SH-SY5Y (cell line): ENCODE measurements at regions not wholly inside any gene's neighbourhood (a gene's known extent, or its start where the extent isn't known, plus 50 kb on each side); places are given as distances from the start of the nearest gene placed in this dataset.

ENCODE experiments used
- GATA2 ChIP-seq: IDR thresholded peaks from 2 replicates; pipeline ENCODE4 v1.6.1; 2011; ENCODE audit warnings: mild to moderate bottlenecking, low read depth, low read length
- GATA3 ChIP-seq: IDR thresholded peaks from 2 replicates; pipeline ENCODE4 v1.6.1; 2011; ENCODE audit warnings: low read depth, mild to moderate bottlenecking, low read length, moderate library complexity

DNA sequence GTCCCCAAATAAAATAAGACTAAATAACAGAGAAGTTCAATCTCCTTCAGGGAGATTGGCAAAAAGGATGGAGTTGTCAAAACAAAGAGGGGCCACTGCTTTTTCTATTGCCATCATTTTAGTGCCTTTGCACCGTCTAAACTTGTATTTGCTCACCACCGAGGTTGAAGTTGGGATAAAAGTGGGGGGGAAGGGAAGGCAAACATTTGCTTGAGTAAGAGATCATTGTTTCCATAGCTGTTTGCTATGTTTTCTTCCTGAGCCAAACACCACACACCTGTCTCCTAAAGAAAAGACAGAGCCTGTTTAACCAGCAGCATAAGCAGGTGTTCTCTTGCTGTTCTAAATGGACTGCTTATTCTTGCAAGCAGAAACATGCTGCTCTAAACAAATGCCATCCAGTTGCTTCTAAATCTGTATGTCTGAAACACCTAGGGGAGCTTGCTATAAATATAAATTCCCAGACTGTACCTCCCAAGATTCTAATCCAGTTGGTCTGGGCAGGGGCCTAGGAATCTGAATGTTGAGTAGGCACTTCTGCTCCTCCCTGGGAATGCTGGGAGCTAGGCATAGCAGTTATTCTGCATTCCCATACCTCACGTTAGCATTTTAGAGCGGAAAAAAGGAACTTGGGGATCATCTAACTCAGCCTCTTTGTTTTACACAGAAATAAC, 179.4 kb upstream of the ARL4C start:
- TF ChIP-seq GATA2 (no peak), GATA3 (no peak)

DNA sequence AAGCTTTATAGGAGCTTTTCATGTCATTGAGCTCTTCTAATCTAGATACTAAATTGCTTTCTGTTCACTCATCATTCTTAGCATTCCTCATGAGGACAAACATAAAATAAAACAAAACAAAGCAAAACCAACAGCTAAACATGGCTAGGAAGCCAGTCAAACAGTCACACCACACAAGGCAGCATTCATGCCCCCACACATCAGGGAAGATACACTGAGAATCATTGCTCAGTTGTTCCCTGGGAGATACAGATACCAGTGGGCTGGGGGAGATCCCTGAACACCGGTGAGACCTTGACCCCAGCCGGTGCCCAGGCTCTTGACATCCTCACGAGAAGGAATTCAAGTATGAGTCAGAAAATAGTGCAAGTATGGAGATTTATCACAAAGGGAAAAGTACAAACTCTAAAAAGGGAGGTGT, 177.9 kb upstream of the ARL4C start:
- no peak for TF ChIP-seq GATA3
- TF ChIP-seq GATA2 = no peak

DNA sequence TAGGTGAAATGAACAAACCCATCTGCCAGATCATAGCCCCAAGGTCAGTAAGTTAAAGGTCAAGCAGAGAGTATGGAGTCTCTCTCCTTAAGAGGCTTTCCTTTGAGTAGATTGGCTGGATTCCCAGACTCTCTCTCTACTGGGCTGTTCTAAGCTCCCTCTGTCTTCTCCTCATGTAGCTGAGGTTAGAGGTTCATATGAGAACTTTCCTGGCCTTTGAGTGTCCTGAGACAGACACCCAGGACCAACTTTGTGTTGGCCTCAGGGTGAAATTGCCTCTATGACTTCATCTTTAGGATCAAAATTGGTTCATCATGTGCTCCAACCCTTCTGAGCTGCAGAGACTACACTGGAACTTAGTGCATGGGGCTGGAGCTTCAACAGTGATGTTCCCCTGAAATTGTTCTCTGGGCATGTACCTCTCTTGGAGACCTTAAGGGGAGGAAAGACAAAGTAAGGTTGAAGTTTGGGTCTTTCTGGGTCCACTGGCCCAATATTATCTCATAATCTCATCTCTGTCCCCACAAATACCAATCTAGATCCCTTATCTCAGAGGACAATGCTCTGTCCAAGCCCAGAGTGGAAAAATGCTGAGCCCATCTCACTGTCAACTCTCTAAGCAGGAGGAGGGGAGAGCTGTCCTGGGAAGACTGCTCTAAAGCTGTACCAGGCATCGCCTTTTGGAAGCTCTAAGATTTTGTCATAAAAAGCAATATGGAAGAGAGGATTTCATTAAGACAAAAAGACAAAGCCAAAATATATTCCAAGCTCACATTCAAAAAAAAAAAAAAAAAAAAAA, 177.3 kb upstream of the ARL4C start:
- TF ChIP-seq GATA2 (no peak), GATA3 (no peak)

DNA sequence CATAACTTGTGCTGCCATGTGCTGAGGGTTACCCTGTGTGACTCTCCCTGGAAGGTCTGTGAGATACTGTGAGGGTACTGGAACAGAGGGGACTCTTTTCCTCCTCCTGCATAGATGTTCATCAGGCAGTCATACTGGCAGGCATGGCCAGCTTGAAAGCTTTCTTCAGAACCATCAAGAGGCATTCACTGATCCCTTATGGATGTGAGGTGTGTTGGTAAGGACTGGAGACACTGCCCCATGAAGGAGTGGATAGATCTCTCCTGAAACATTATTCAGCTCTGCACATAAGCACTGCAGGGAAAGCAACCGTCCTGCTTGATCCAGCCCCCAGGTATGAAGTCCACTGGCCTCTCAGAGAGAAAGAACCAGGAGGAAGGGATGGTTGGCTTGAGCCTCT, 176.6 kb upstream of the ARL4C start:
- TF ChIP-seq GATA2 (no peak), GATA3 (no peak)

DNA sequence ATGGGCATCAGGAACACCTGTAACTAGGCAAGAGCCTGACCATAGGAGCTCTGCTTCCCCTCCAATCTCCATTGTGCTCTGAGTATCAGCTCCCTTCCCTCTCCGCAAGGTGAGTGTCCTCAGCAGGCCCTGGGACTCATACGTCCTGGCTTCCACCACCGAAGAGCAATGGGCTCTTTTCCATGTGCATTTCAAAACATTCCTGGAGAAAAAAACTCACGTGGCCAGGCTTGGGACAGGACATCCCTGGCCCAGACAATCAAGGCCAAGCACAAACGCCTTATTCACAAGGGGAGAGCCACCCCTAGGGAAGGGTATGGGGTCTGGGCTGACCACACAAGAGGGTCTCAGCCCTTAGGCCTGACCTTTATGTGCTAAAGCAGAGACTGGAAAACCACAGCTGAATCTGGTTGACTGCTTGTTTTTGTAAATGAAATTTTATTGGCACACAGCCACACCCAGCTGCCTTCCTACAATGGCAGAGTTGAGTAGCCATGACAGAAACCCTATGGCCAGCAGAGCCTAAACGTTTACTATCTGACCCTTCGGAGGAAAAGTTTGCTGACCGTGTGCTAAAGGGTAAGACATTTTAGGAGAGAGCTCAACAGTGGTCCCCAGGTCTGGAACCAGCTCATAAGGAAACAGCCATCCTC, 175.7 kb upstream of the ARL4C start:
- TF ChIP-seq GATA2 (no peak), GATA3 (no peak)

DNA sequence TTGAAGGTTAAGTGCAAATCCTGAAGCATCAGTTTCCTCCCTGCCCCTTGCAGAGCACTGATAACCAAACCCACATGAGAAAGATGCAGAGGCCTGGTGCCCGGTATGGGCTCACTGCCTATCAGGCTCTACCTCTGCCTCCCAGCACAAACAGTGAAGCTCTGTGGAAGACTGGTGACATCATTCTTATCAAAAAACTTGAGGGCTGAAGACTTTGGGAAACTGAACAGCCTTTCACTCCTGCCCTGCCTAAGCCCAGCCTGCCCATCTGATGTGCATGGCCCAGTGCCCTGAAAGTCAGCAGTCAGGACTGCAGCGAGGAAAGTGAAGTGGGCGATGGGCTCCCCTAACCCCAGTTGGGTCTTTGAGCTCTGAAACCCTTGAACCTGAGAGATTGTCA, 174.8 kb upstream of the ARL4C start:
- TF ChIP-seq GATA2 = no peak
- no peak for TF ChIP-seq GATA3

DNA sequence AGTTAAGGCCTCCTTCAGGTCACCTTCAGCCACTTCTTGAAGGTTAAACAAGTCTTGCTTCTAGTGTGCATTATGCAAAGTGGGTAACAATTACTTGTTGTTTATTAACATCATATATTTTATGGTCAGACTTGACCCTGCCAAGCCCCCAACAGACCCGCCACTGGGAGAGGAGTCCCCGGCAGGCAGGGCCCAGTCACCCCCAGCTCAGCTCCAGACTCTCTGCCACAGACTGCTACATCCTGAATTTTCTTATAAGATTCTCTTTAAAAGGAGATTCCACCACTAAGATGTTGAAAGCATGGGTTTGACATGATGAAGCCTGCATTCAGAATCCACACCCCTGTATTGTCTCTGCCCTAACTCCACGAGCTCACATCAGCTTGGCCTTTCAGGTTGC, 174.3 kb upstream of the ARL4C start:
- TF ChIP-seq GATA2 = no peak
- TF ChIP-seq GATA3 = no peak

DNA sequence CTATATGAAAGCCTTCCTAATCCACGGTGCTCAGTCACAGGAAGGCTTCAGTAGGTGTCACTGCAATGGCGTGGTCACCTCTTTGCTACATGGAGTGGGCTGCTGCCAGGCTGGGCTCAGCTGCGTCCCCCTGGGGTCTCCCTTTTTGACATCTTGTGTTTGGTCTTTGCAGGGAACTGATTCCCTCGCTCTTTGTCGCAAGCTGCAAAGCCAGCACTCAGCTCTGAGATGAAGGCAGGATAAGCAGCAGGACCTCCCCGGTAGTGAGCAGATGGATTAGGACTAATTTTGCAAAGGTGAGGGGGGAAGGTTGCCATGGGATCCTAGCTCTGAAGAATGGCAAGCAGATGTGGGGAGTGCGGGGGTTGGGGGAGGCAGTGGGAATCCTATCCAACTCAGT, 173.9 kb upstream of the ARL4C start:
- TF ChIP-seq GATA3 (no peak), GATA2 (no peak)

DNA sequence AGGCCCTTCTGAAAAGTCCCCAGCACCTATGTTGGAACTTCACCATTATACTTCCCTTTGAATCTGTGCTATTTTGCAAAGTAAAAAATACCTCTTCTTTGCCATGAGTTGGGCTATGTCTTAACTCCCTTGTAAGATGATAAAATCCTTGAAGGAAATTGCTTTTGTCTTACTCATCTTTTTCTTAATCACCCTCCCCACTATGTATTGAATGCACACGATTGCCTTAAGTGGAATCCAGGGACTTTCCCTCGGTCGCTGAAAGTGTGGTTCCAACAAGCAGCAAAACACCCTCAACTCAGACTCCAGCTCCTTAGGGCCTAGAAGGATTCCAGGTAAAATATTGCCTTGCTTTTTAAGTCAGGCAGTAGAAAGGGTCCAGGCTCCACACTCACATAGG, 173.2 kb upstream of the ARL4C start:
- TF ChIP-seq GATA3 (no peak), GATA2 (no peak)

DNA sequence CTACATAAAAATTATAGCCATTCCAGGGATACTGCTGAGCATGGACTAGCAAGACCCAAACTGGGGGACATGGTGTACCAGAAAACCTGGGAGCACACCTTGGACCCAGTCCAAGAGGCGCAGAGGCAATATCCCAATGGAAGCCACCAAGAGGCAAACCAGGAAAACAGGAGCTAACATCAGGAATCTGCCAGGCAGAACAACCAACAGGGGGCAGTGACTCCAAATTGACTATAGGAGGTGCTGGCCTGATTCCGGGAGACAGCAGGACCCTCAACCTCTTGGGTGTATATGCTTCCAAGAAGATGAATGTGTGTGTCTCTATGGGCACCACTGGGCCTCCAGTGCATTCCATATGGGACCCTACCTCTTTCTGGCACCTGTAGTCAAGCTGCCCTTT, 172.7 kb upstream of the ARL4C start:
- TF ChIP-seq GATA2 = no peak
- TF ChIP-seq GATA3 = no peak

DNA sequence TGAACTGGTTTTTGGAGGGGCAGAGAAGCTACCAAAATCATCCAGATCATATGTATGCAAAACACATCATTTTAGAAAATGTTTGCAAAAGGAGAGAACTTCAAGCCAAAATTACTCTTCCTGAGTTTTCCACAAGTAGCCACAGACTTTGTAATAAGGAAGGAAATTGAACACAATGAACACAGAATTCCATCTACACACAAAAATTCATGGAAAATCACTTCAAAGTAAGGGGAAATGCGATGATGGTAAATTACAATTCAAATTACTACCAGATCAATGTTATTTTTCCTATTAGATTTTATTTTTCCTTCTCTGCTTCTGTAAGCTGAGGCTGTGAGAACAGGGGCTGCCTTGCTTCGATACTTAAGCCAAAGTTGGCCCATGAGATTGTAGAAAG, 172.1 kb upstream of the ARL4C start:
- TF ChIP-seq GATA3 = no peak
- no peak for TF ChIP-seq GATA2

DNA sequence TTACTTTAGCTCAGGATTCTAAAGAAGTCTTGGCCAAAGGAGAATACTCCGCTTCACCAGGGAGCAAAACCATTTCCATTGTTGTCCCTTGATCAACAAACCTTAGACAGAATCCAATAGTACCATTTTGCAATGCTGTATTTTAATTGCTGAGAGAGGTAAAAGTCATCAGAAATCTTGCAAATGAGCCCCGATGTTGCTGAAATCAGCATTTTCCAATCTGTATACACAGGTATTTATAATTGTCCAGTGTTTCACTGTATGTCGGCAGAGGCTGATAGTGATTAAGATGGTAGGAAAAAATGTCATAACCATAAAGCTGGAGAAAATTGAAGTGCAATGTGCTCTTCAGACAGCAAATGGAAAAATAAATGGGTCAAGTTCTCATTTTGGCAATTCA, 170.0 kb upstream of the ARL4C start:
- TF ChIP-seq GATA3 (no peak), GATA2 (no peak)

DNA sequence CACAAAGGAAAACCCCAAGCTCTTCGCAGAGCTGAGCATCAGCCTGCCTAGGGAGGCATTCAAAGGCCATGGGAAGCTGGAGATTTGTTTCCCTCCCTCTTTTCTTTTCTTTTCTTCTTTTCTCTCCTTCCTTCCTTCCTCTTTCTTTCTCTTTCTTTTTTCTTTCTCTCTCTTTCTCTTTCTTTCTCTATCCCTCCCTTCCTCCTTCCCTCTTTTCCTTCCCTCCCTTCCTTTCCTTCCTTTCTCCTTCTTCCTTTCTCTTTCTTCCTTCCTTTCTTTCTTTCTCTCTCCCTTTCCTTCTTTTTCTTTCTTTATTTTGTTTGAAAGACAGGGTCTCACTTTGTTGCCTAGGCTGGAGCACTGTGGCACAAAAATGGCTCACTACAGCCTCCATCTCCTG, 168.4 kb upstream of the ARL4C start:
- TF ChIP-seq GATA2 (no peak), GATA3 (no peak)

DNA sequence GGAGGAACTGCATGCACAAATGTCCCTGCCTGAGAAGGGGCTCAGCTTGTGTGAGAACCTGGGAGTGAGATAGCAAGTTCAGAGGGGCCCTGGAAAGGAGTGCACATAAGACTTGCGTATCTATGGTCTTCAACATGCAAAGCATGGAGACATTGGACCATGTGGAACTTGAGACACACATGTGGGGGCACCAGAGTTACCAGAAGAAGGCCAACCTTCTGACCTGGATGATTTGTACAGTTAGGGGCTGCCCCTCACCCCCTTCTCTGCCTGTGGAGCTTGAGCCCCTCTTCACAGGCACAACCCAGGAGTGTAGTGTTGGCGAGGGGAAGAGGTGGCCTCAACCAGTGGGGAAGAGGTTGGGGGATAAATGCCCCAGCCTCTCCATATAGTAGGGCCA, 165.0 kb upstream of the ARL4C start:
- no peak for TF ChIP-seq GATA3
- no peak for TF ChIP-seq GATA2

DNA sequence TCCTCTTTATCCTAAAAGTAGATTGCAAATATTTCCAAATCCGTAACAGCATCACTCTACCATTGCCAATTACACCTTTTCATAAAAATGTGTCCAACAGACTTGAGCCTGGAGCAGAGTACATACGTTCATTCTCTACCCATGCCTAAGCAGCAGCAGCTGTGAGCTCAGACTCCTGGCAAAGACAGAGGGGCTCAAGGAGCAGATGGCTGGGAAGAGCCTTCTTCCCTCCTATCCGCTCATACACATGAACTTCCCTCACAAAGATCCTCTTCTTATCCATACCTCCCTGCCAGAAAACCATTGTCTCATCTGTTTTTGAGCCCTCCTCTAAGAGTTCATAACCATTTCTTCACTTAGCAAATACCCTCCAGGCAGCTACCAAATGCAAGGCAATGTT, 164.3 kb upstream of the ARL4C start:
- TF ChIP-seq GATA2 (no peak), GATA3 (no peak)

DNA sequence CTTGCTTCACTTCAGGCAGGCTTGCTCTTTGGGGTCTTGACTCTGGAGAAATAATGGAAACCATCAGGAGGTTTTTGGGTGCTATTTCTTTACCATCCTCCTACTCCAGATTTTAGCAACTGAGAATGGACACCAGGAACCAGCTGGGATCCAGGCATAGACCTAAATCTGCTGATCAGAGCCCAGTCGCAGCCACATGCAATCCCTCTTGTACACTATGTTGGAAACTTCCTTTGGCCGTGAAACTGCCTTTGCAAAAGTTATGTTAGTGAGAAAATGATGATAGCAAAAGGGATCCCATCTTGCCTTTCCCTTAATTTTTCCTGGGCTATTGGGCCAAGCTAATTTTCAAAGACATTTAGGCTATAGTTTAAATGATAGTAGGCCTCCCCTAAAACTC, 158.8 kb upstream of the ARL4C start:
- no peak for TF ChIP-seq GATA2
- no peak for TF ChIP-seq GATA3
